ENCODE measurements at regions not wholly inside any gene's neighbourhood (a gene's known extent, or its start where the extent isn't known, plus 50 kb on each side); places are given as distances from the start of the nearest gene placed in this dataset.

- DNase-seq, result no peak
Measured at GRCh38 chr10:128596906-128597305, 470.7 kb upstream of the MKI67 start.

DNA sequence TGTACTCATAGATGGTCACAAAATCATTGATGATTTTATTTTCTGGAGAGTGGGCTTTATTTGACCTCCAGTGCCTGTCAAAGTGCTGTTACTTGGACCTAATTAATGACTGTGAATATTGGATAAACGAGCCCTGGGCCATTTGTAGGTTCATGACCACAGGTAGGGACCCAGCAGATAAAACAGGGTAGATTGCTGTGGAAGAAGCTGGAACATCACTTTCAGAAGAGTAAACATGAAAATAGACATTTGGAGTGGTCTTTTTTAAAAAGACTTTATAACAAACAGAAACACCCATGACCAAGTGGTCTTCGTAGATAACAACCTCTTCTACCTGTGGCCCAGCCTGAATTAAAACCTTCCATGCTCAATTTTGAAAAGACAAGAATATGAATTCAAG is 472.8 kb upstream of the MKI67 start:
- no peak for DNase-seq

- DNase-seq, result no peak
Measured at GRCh38 chr10:128599538-128599937, 473.3 kb upstream of the MKI67 start.

DNA sequence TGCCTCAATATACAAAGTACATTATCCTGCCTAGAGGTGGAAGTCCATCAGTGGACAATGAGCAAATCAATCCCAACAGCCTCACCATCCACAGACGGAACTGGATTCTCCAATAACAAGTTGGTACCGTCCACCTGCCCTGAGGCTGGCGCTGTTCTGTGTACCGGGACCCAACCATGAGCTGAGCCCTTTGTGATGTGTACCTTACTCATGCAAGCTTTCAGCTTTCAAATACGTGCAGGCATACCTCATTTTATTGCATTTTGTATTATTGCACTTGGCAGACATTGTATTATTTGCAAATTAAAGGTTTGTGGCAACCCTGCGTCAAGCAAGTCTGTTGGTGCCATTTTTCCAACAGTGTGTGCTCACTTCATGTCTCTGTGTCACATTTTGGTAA is 476.0 kb upstream of the MKI67 start:
- no peak for DNase-seq

GRCh38 chr10:128604025-128604424 is 477.8 kb upstream of the MKI67 start:
- no peak for DNase-seq

- DNase-seq, result no peak
Measured at GRCh38 chr10:128605180-128605579, 479.0 kb upstream of the MKI67 start.

DNA sequence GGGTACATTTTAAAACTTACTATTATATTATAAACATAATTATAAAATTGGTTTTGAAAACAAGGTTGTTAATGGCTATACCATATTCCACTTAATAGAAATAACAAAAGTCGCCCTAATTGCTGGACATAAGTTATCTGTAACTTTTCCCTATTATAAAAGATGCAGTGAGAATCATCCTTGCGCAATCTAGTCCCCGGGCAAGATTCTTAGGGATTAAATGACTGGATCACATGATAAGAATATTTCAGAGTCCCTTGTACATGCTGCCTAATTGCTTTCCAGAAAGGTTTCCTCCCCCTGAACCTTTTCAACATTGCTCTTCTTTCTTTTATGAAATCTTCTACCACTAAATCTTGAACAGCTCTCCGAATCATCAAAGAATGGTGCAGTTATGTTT is 479.8 kb upstream of the MKI67 start:
- DNase-seq, result no peak

DNA sequence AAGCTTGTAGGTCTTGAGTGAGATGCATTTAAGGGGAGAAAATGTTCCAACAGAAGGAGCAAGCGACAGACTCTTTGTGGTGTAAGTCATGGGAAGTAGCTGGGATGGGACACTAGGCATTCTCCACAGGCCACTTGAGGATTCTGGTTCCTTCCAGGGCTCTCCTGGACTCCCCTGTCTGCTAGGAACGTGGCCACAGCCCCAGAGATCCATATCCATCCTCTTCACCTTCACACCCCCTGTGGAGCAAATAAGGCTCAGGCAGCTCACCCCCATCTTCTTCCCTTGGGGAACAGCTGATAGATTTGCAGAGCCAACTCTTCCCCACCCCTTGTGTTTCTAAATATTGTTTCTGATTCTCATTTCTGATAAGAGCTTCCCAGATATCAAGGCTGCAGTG is 482.6 kb upstream of the MKI67 start:
- no peak for DNase-seq

DNA sequence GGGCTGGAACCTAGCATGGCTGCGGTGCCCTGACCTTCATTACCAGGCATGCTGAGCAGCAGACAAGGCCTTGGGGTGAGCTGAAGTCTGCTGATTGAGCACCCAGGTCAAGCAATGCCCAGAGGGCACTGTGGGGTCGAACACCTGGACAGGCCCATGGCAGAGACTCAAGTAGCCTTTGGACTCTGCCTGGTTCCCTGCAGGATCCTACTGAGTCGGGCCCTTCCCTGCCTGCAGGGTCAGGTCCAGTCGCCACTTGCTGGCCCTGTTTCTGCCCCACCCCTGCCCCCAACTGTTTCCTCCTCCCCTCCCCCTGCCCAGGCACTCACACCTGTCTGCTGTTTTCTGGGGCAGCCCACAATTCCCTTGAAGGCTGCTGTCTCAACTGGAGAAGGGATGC is 483.2 kb upstream of the MKI67 start:
- DNase-seq, result no peak

GRCh38 chr10:128610113-128610512 is 483.9 kb upstream of the MKI67 start:
- no peak for DNase-seq

- no peak for DNase-seq
Measured at GRCh38 chr10:128612195-128612594, 486.0 kb upstream of the MKI67 start.

- no peak for DNase-seq
Measured at GRCh38 chr10:128612631-128613030, 486.4 kb upstream of the MKI67 start.

DNA sequence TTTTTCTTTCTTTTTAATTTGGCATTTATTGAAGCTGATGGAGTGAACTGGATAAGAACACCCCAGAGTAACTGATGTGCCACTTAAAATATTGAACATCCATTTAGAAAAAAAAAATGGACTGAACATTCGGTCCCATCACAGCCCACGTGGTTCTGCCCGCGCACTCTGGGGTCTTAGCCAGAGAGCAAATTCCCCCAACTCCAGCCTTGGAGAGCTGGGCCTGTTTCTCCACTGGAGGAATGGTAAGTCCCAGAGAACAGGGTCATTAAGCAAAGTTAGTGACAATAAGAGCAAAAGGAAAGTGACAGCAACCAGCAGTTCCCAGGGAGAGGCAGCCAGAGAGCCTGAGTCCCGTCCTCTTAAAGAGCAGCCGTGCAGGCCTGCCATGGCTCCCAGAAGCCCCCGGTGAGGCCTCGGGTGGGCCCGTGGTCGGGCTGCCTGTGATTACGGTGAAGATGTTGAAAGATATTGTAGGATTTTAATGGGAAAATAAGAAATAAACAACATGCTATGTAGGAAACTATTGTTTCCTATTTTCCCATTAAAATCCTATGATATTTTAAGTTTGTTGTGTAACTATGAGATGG is 487.9 kb upstream of the MKI67 start:
- DNase-seq, result no peak

- DNase-seq, result no peak
Measured at GRCh38 chr10:128614802-128615553, 488.8 kb upstream of the MKI67 start.

DNA sequence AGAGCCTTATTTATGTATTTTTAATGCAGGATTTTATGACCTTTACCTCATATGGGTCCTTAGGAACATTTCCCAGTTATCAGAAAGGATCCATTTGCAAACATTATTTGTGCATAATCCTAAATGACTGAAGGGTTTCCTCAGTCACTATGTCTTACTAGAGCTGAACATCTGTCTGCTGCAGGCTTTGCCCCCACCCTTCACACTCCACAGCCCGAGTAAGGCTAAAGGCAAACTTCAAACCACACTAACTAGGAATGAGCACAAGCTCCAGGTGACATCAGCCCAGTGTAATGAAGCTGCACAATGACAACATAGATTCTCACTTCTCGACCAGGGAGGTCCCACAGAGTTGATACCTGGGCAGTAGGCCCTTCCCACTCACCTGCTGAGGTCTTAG is 491.3 kb upstream of the MKI67 start:
- DNase-seq, result no peak

DNA sequence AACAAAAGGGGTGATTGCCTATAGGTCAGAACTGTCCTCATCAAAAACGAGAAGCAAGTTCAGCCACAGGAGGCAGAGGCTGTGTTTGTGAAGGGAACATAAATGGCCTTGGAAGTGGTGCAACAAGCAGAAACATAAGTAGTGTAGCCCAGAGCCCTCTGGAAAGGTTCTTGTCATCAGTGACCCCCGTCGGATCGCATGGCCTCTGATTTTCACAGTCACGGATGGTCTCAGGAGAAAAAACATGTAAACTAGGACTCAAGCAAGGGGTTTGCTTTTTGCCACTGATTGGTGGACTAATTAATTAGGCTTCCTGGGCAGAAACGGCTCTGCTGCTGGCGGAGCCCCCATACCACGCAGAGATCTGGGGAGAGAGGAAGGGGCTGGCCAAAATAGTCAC is 496.5 kb upstream of the MKI67 start:
- DNase-seq, result no peak

DNA sequence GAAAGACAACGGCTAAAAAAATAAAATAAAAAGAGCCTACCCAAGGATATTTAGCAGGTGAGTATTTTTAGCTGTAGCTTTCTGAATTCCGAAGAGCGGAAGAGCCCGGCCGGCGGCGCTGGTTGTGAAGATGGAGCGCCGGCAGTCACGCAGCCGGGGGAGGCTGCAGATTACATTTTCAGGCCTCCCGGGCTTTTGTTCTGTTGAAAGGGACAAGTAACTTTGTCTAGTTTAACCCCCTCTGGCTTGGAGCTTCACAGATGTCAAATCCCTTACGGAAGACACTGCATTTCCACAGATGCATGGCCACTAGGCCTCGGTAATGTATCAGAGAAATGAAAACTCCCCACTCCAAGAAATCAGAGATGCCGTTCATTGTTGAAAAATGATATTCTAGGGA is 497.6 kb upstream of the MKI67 start:
- DNase-seq, result no peak

DNA sequence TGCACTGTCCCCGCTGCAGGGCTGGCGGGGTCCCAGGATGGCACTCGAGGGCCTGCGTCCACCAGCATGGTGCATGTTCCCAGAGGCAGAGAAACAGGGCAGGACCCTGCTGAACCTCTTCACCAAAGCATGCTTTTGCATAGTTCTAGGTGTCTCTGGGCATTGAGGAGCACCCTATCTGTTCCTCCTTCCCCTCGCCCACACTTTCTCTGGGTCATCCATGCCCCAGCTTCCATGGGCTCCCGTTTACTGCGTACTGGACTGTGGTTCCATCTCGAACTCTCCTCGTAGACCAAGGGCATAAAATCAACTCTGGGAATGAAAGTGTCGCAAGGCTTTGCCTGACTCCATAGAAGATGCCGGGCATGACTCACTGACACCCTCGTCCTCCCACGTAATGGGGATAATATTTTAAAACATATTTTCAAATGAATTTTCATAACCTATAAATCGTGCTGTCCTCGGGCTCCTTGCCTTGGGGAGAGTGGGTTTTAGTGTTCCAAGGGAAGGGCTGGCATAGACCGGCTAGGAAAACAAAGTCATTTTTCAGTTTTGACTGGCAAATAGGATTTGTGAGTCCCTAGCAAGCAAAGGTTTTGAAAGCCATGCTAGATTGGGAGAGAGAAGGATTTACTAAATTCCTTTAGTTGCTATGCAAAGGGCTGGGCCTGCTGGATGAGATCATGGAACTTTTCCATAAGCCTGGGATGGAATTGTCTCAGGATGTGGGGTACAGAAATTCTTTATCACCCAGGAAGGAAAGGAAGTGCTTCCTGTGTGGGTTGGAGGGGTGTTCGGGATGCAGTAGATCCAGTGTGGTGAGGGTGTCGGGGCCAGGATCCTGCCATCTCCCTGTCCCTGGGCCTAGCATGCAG is 498.7 kb upstream of the MKI67 start:
- DNase-seq, result no peak

DNA sequence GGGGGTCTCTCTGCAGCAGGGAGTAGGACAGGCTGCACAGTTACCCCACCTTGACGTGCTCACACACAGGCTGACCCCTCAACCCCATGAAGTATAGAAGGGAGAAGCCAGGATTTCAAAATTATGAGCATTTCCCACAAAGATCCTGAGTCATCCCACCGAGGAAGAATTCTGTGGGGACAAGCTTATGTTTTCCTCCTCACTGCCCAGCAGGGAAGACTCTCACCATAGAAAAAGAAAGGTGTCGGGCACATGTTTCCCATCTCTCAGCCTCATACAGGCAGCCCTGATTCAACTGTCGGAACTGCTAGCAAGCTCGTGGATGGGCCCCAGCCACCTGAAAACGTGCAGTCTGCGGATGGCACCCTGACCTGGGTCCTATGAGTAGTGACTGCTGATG is 499.7 kb upstream of the MKI67 start:
- no peak for DNase-seq

DNA sequence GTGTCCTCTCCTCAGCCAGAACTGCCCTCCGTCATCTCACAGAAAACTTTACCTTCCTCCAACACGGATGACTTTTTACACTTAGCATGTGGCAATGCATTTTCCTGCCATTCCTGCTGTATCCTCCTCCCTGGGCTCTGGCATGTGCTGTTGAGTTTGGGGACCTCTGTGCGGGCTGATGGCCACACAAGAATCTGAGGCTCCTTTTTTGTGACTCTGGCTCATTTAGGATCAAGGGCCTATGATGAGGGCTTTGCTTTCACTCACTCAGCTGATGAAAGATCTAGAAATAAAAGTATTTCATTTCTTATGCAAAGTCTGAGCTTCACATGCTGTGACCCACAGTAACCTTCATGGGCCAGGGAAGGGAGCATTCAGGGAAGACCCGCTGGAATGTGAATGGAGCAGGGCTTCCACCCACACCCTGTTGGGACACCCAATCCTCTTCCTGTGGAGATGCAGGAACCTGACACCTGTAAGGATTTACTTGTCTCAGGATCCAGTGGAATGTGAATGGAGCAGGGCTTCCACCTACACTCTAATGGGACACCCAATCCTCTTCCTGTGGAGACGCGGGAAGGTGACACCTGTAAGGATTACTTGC is 500.3 kb upstream of the MKI67 start:
- DNase-seq, result no peak

DNA sequence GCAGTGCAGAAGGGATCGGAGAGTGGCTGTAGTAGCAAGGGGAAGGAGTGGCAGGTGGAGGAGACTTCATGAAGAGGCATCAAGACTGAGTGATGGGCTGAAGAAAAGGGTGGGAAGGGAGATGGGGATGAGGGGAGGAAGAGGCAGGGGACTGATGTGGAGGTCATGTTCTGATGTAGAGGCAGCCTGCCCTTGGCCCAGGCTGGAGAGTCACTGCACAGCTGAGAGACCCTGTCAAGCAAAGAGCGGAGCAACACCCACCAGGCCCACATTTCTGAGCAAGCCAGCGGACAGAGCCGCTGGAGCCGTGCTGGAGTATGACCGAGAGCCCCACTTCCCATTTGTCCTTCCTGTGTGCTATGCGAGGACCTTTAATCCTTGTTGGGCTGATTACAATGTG is 501.6 kb upstream of the MKI67 start:
- DNase-seq, result no peak

- DNase-seq, result no peak
Measured at GRCh38 chr10:128628252-128628651, 502.0 kb upstream of the MKI67 start.

Data from activated CD4-positive, alpha-beta T cell treated with anti-CD3 and anti-CD28 coated beads for 4 hours (primary cell).